Suprapubic skin (tissue), 3 donors: ENCODE measurements at regions not wholly inside any gene's neighbourhood (a gene's known extent, or its start where the extent isn't known, plus 50 kb on each side); places are given as distances from the start of the nearest gene placed in this dataset.

Experiments used
- CTCF ChIP-seq, 2 donors: fragments of 200-600 bp in 1 of 2; fragments of 450-650 bp in 1 of 2; sonication (generic) in 1 of 2; IDR thresholded peaks; one replicate each; pipeline ENCODE4 v1.5.1; 2016 to 2019; ENCODE audit warnings: antibody characterized with exemption in 2 of 2, mild to moderate bottlenecking in 1 of 2, moderate library complexity in 1 of 2
- EP300 ChIP-seq: sonication (generic); formaldehyde crosslinking; IDR thresholded peaks from one replicate; pipeline ENCODE4 v1.6.1; 2017; ENCODE audit warnings: antibody characterized with exemption
- POLR2A ChIP-seq, 2 donors: fragments of 450-650 bp; IDR thresholded peaks; one replicate each; pipeline ENCODE4 v1.6.1; 2017; ENCODE audit warnings: antibody characterized with exemption in 2 of 2, mild to moderate bottlenecking in 2 of 2, moderate library complexity in 2 of 2

- TF ChIP-seq CTCF (IDR thresholded peaks at IDR 0.05) (no peak), POLR2A (IDR thresholded peaks at IDR 0.05) (no peak), EP300 (no peak)
These were observed 664.9 kb downstream of the METTL4 start for GRCh38 chr18:1906421-1906820.
